HG03432 (cell line): ENCODE measurements at regions not wholly inside any gene's neighbourhood (a gene's known extent, or its start where the extent isn't known, plus 50 kb on each side); places are given as distances from the start of the nearest gene placed in this dataset.
A peak's percentile ranks its signal among the peaks of the same experiment; 100 is the strongest.

Source experiments
- ATAC-seq: cut with Tn5 transposase; IDR thresholded peaks from one replicate; pipeline ENCODE4 v1.9.1; 2021; ENCODE audit warnings: mild to moderate bottlenecking, moderate library complexity; ENCODE audit not compliant: unreplicated experiment

- ATAC-seq = no peak
These were observed 132.9 kb downstream of the SLITRK6 start for GRCh38 chr13:85666356-85666755.

- peak; percentile 47 for ATAC-seq
These were observed 133.9 kb downstream of the SLITRK6 start for GRCh38 chr13:85665286-85665685.

- ATAC-seq = no peak
These were observed 135.4 kb downstream of the SLITRK6 start for GRCh38 chr13:85663856-85664255.

GRCh38 chr13:85662186-85662585 is 137.0 kb downstream of the SLITRK6 start:
- no peak for ATAC-seq

- ATAC-seq = no peak
These were observed 137.5 kb downstream of the SLITRK6 start for GRCh38 chr13:85661675-85662074.

- ATAC-seq = no peak
These were observed 139.7 kb downstream of the SLITRK6 start for GRCh38 chr13:85659493-85659892.

GRCh38 chr13:85657942-85658341 is 141.3 kb downstream of the SLITRK6 start:
- no peak for ATAC-seq

GRCh38 chr13:85655040-85655439 is 144.2 kb downstream of the SLITRK6 start:
- no peak for ATAC-seq

- ATAC-seq = no peak
These were observed 145.0 kb downstream of the SLITRK6 start for GRCh38 chr13:85654227-85654626.

GRCh38 chr13:85653681-85654080 is 145.5 kb downstream of the SLITRK6 start:
- no peak for ATAC-seq

- ATAC-seq = no peak
These were observed 146.7 kb downstream of the SLITRK6 start for GRCh38 chr13:85652491-85652890.

- peak; percentile 60 for ATAC-seq
These were observed 147.8 kb downstream of the SLITRK6 start for GRCh38 chr13:85651440-85651839.

- no peak for ATAC-seq
These were observed 148.6 kb downstream of the SLITRK6 start for GRCh38 chr13:85650613-85651012.

GRCh38 chr13:85640727-85641126 is 158.5 kb downstream of the SLITRK6 start:
- ATAC-seq = no peak

GRCh38 chr13:85638815-85639393 is 160.3 kb downstream of the SLITRK6 start:
- ATAC-seq = no peak

GRCh38 chr13:85638265-85638664 is 161.0 kb downstream of the SLITRK6 start:
- no peak for ATAC-seq

- ATAC-seq = no peak
These were observed 166.6 kb downstream of the SLITRK6 start for GRCh38 chr13:85632526-85633195.

- ATAC-seq = no peak
These were observed 167.4 kb downstream of the SLITRK6 start for GRCh38 chr13:85631801-85632200.

- ATAC-seq = no peak
These were observed 172.6 kb downstream of the SLITRK6 start for GRCh38 chr13:85626603-85627002.

- ATAC-seq = no peak
These were observed 179.9 kb downstream of the SLITRK6 start for GRCh38 chr13:85619321-85619720.

- no peak for ATAC-seq
These were observed 180.7 kb downstream of the SLITRK6 start for GRCh38 chr13:85618521-85618920.

- ATAC-seq = no peak
These were observed 182.9 kb downstream of the SLITRK6 start for GRCh38 chr13:85616275-85616674.

GRCh38 chr13:85615031-85615430 is 184.2 kb downstream of the SLITRK6 start:
- ATAC-seq = no peak
